HEK293 (cell line): ENCODE measurements at regions not wholly inside any gene's neighbourhood (a gene's known extent, or its start where the extent isn't known, plus 50 kb on each side); places are given as distances from the start of the nearest gene placed in this dataset.
A peak's percentile ranks its signal among the peaks of the same experiment; 100 is the strongest.
"Not testable (repeated sequence)": the region's sequence is repeated elsewhere in the genome, so short reads cannot be mapped to it uniquely, and the experiment has no call there.

Source experiments
- CTCF ChIA-PET: fragments of 350-600 bp; formaldehyde crosslinking; extraction: SDS; loops from one replicate; lab custom pipeline; 2021; ENCODE audit warnings: antibody characterized with exemption; lab: Yijun Ruan, JAX
- POLR2A ChIA-PET: fragments of 300-600 bp; formaldehyde crosslinking; extraction: SDS; loops from one replicate; lab custom pipeline; 2020; ENCODE audit warnings: antibody characterized with exemption, inconsistent platforms; lab: Yijun Ruan, JAX
- H3K27ac ChIP-seq: fragments of 200-500 bp; sonication (Bioruptor generic); 2 replicates; pipeline ENCODE4 v1.5.1; 2014; ENCODE audit warnings: low read depth, low read length, control low read depth, inconsistent platforms; ENCODE audit errors: extremely low read depth
- H3K36me3 ChIP-seq, 2 experiments: fragments of 200-500 bp in 1 of 2; sonication (Bioruptor generic) in 1 of 2; 1 replicate in 1 of 2; 2 replicates in 1 of 2; pipeline ENCODE4 v1.5.1; 2014 to 2017; ENCODE audit warnings: inconsistent platforms in 2 of 2, low read length in 2 of 2; ENCODE audit not compliant: control insufficient read depth in 2 of 2, insufficient read depth in 1 of 2
- H3K4me1 ChIP-seq: fragments of 200-500 bp; sonication (Bioruptor generic); 2 replicates; pipeline ENCODE4 v1.5.1; 2014; ENCODE audit warnings: mild to moderate bottlenecking, low read length, inconsistent platforms; ENCODE audit not compliant: control insufficient read depth, insufficient read depth
- H3K4me3 ChIP-seq: 2 replicates; pipeline ENCODE4 v1.5.1; 2011; ENCODE audit warnings: low read depth, mild to moderate bottlenecking, control low read depth, low read length, moderate library complexity
- H3K9me3 ChIP-seq: fragments of 200-500 bp; sonication (Bioruptor generic); 2 replicates; pipeline ENCODE4 v1.5.1; 2014; ENCODE audit warnings: low read depth, low read length, inconsistent platforms; ENCODE audit not compliant: control insufficient read depth, insufficient read depth
- INSM2 ChIP-seq: fragments of 450-650 bp; formaldehyde crosslinking; IDR thresholded peaks from 2 replicates; pipeline ENCODE4 v1.5.1; 2016; ENCODE audit warnings: missing biosample characterization, missing genetic modification characterization
- KLF10 ChIP-seq: fragments of 450-650 bp; IDR thresholded peaks from 2 replicates; pipeline ENCODE4 v1.5.1; 2018; ENCODE audit warnings: missing biosample characterization, mild to moderate bottlenecking, missing genetic modification characterization
- KLF8 ChIP-seq: fragments of 450-650 bp; formaldehyde crosslinking; IDR thresholded peaks from 2 replicates; pipeline ENCODE4 v1.5.1; 2016; ENCODE audit warnings: missing biosample characterization, missing genetic modification characterization
- OSR2 ChIP-seq: fragments of 450-650 bp; formaldehyde crosslinking; IDR thresholded peaks from 2 replicates; pipeline ENCODE4 v1.5.1; 2016; ENCODE audit warnings: missing biosample characterization, missing genetic modification characterization
- TSHZ1 ChIP-seq: fragments of 450-650 bp; formaldehyde crosslinking; IDR thresholded peaks from 2 replicates; pipeline ENCODE4 v1.5.1; 2016; ENCODE audit warnings: missing biosample characterization, missing genetic modification characterization, borderline replicate concordance
- ZBTB49 ChIP-seq: fragments of 450-650 bp; formaldehyde crosslinking; IDR thresholded peaks from 2 replicates; pipeline ENCODE4 v1.5.1; 2016; ENCODE audit warnings: missing biosample characterization, missing genetic modification characterization, low read depth
- ZFHX2 ChIP-seq: fragments of 450-650 bp; formaldehyde crosslinking; conservative IDR thresholded peaks from 2 replicates; pipeline ENCODE4 v1.5.1; 2016; ENCODE audit warnings: missing biosample characterization, missing genetic modification characterization
- ZFP3 ChIP-seq: fragments of 450-650 bp; formaldehyde crosslinking; IDR thresholded peaks from 2 replicates; pipeline ENCODE4 v1.5.1; 2016; ENCODE audit warnings: low read depth, missing biosample characterization, missing genetic modification characterization
- ZNF114 ChIP-seq: fragments of 450-650 bp; formaldehyde crosslinking; IDR thresholded peaks from 2 replicates; pipeline ENCODE4 v1.5.0; 2017; ENCODE audit warnings: missing biosample characterization, missing genetic modification characterization
- ZNF146 ChIP-seq: fragments of 450-650 bp; formaldehyde crosslinking; IDR thresholded peaks from 2 replicates; pipeline ENCODE4 v1.5.1; 2016; ENCODE audit warnings: missing biosample characterization, missing genetic modification characterization
- ZNF23 ChIP-seq: fragments of 450-650 bp; formaldehyde crosslinking; IDR thresholded peaks from 2 replicates; pipeline ENCODE4 v1.5.1; 2016; ENCODE audit warnings: missing biosample characterization, missing genetic modification characterization, borderline replicate concordance
- ZNF274 ChIP-seq, 2 experiments: fragments of 200-500 bp in 1 of 2; fragments of 450-650 bp in 1 of 2; sonication (Bioruptor generic) in 1 of 2; formaldehyde crosslinking in 1 of 2; IDR thresholded peaks; 2 replicates each; pipeline versions ENCODE4 v1.5.1 to v1.6.1; 2014 to 2016; ENCODE audit warnings: borderline replicate concordance in 1 of 2, inconsistent platforms in 1 of 2, low read length in 1 of 2, missing biosample characterization in 1 of 2, missing genetic modification characterization in 1 of 2
- ZNF426 ChIP-seq: fragments of 450-650 bp; formaldehyde crosslinking; IDR thresholded peaks from 2 replicates; pipeline ENCODE4 v1.5.1; 2017; ENCODE audit warnings: missing biosample characterization, missing genetic modification characterization, mild to moderate bottlenecking, inconsistent platforms, moderate library complexity
- ZNF433 ChIP-seq: fragments of 450-650 bp; formaldehyde crosslinking; IDR thresholded peaks from 2 replicates; pipeline ENCODE4 v1.5.1; 2016; ENCODE audit warnings: missing biosample characterization, missing genetic modification characterization, low read depth
- ZNF510 ChIP-seq: fragments of 450-650 bp; formaldehyde crosslinking; IDR thresholded peaks from 2 replicates; pipeline ENCODE4 v1.5.1; 2018; ENCODE audit warnings: mild to moderate bottlenecking, missing genetic modification characterization, missing biosample characterization; ENCODE audit not compliant: insufficient replicate concordance
- ZNF658 ChIP-seq: fragments of 450-650 bp; formaldehyde crosslinking; IDR thresholded peaks from 2 replicates; pipeline ENCODE4; 2016; ENCODE audit warnings: missing biosample characterization, missing genetic modification characterization
- ZNF747 ChIP-seq: fragments of 450-650 bp; formaldehyde crosslinking; IDR thresholded peaks from 2 replicates; pipeline ENCODE4 v1.5.1; 2016; ENCODE audit warnings: missing biosample characterization, missing genetic modification characterization
- ZNF76 ChIP-seq: fragments of 450-650 bp; formaldehyde crosslinking; IDR thresholded peaks from 2 replicates; pipeline ENCODE4; 2016; ENCODE audit warnings: low read depth, missing biosample characterization, missing genetic modification characterization, borderline replicate concordance
- ZNF837 ChIP-seq: fragments of 450-650 bp; formaldehyde crosslinking; IDR thresholded peaks from 2 replicates; pipeline ENCODE4 v1.5.1; 2016; ENCODE audit warnings: missing biosample characterization, missing genetic modification characterization
- ZNF843 ChIP-seq: fragments of 450-650 bp; formaldehyde crosslinking; IDR thresholded peaks from 2 replicates; pipeline ENCODE4 v1.5.1; 2016; ENCODE audit warnings: missing biosample characterization, missing genetic modification characterization

GRCh38 chr11:13576995-13577394, 81.2 kb upstream of the PTH start:
- H3K36me3 ChIP-seq, result no peaks in the 10 kb centered on the region
- H3K27ac ChIP-seq, result no peak overlapping the region
- H3K4me3 ChIP-seq, result no peak overlapping the region
- TF ChIP-seq ZNF747 (tag by site-specific recombination), result no peak
- no peak for TF ChIP-seq TSHZ1 (tag by site-specific recombination)
- no peak for TF ChIP-seq ZNF843 (tag by site-specific recombination)
- no peak for TF ChIP-seq ZNF76 (tag by site-specific recombination)
- TF ChIP-seq KLF8, result no peak
- no peak for TF ChIP-seq ZFP3 (tag by site-specific recombination)
- TF ChIP-seq ZNF274 (IDR thresholded peaks at IDR 0.05; ENCODE audit: low read length), result no peak
- TF ChIP-seq ZNF274 (tag by site-specific recombination; IDR thresholded peaks at IDR 0.05; ENCODE audit: borderline replicate concordance), result no peak
- TF ChIP-seq ZBTB49, result no peak
- TF ChIP-seq ZNF433 (tag by site-specific recombination), result no peak
- TF ChIP-seq ZNF658 (tag by site-specific recombination), result no peak
- TF ChIP-seq ZNF510 (tag by site-specific recombination), result no peak
- no peak for TF ChIP-seq ZNF114
- TF ChIP-seq ZNF837, result no peak
- no peak for TF ChIP-seq OSR2 (tag by site-specific recombination)
- TF ChIP-seq ZNF23 (tag by site-specific recombination), result no peak
- TF ChIP-seq ZNF426, result no peak
- TF ChIP-seq KLF10 (tag by site-specific recombination), result no peak
- no peak for TF ChIP-seq ZFHX2 (tag by site-specific recombination)
- TF ChIP-seq INSM2 (tag by site-specific recombination), result no peak
- ChIA-PET CTCF (no interaction called here), POLR2A (no interaction called here)
- H3K9me3 ChIP-seq, result no peaks in the 10 kb centered on the region
- no peaks in the 10 kb centered on the region for H3K4me1 ChIP-seq

DNA sequence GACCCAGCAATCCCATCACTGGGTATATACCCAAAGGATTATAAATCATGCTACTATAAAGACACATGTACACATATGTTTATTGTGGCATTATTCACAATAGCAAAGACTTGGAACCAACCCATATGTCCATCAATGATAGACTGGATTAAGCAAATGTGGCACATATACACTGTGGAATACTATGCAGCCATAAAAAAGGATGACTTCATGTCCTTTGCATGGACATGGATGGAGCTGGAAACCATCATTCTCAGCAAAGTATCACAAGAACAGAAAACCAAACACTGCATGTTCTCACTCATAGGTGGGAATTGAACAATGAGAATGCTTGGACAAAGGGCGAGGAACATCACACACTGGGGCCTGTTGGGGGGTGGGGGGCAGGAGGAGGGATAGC, 79.6 kb upstream of the PTH start:
- H3K9me3 ChIP-seq, H3K36me3 ChIP-seq, POLR2A ChIA-PET, H3K4me1 ChIP-seq, H3K27ac ChIP-seq, H3K4me3 ChIP-seq, CTCF ChIA-PET: not testable (repeated sequence)
- TF ChIP-seq ZNF146 (tag by site-specific recombination), result peak; percentile 69
- TF ChIP-seq, all 188 proteins: peak for 1; not testable (repeated sequence) for 187
